GM04503 (cell line): ENCODE measurements at regions not wholly inside any gene's neighbourhood (a gene's known extent, or its start where the extent isn't known, plus 50 kb on each side); places are given as distances from the start of the nearest gene placed in this dataset.
"Not testable (repeated sequence)": the region's sequence is repeated elsewhere in the genome, so short reads cannot be mapped to it uniquely, and the experiment has no call there.

Experiments used
- DNase-seq: peaks from one replicate; pipeline ENCODE4 v3.0.0-alpha.2; 2012; ENCODE audit warnings: low read depth

DNA sequence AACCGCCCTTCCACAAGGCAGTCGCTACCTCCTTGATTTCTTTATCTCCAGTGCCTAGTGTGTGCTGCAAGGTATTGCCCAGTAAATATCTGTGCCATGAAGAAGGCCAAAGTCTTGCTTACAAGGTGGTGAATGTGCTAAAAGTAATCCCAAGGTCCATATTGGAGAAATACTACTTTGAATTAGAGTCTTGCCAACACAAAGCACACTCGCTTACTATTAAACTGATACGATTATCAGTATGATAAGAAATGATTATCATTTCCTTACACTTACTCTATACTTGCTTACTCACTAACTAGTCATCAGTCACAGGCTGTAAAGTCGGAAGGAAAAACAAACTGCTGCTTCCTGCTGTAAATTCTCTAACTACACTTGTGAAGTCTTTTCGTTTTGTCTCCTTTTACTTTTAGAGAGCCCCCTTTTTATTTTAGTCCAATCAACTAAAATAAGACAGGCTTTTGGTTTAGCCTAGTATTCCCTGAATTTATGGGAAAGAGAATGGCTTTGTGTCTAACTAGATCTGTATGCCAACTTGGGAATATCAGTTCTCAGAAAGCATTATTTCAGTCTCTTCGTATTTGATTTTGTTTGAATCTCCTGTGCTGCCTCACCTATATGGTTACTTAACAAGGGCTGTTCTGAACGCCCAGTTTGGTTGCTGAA, 107.1 kb upstream of the TSC22D2 start:
- no peak for DNase-seq

DNA sequence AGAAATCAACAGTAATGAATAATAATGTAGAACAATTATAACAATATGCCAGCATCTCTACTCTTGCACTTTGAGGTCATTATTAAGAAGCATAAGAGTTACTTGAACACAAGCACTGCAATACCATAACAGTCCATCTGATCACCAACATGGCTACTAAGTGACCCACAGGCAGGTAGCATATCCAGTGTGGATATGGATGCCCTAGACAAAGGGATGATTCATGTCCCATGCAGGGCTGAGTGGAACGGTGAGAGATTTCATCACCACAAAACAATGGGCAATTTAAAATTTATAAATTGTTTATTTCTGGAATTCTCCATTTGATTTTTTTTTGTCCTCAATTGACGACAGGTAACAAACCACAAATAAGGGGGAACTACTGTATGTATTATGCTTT, 107.7 kb upstream of the TSC22D2 start:
- DNase-seq, result no peak

GRCh38 chr3:150299201-150299600, 108.9 kb upstream of the TSC22D2 start:
- DNase-seq, result no peak

DNA sequence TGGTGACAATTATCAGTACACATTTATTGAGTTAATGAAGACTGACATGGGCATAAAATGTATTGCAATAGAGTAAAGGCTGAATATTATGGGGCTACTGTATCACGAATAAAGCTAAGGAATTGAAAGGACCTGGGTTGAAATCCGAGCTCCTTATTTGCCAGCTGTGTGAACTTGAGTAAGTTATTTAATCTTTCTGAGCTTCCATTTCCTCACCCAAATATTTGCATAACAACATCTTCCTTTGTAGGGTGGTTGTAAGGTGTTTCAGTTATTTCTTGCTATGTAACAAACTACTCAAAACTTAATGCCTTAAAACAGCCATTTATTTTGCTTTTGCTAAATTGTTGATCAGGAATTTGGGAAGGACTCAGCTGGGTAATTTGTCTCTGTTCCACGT, 111.1 kb upstream of the TSC22D2 start:
- no peak for DNase-seq

DNA sequence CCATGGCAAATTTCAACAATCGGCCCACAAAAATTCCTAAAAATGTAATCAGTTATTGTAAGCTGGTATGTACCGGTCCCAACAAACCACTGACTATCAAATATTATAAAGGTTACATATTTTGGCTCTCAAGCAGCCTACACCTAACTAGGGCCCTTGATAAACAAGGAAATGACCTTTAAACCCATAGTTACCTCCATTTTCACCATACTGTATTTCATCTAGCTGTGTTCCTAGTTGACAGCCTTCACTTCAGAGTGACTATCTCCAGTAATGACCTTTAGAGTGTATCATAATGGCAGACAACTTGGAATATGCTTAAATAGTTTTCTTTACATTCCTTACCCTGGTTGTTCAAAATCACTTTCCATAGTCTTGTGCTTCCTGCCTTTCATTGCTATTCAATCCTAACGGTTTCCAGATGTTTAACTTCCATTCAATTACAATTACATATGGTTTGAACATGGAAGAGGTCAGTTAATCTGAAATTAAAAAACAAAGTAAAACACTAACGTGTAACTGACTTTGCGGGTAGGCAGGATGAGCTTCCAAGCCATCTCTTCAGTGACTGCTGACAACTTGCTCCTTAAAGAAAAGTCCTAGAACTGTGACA, 111.9 kb upstream of the TSC22D2 start:
- no peak for DNase-seq

- peak; percentile 90 for DNase-seq
These were observed 114.6 kb upstream of the TSC22D2 start for GRCh38 chr3:150293401-150294001.

DNA sequence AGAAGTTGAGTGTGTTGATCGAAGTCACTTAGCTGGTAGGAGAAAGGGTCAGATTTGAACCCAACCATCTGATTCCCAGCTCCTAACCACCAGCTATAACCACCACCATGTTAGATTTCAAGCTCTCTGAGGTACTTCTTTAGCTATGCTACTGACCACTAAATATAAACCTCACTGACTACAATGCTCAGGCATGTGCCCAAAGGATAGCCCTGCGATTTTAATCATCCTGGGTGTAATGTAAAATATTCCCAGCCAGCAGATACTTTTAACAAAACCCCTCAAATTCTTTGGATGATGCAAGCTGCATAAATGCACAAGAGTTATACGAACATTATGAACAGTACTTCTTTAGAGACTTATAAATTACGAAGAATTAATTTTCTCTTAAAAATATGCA, 115.2 kb upstream of the TSC22D2 start:
- DNase-seq, result peak; percentile 78

GRCh38 chr3:150291515-150291914, 116.6 kb upstream of the TSC22D2 start:
- DNase-seq, result no peak

- no peak for DNase-seq
These were observed 121.5 kb upstream of the TSC22D2 start for GRCh38 chr3:150286390-150287147.

GRCh38 chr3:150285601-150286000, 122.5 kb upstream of the TSC22D2 start:
- no peak for DNase-seq

DNA sequence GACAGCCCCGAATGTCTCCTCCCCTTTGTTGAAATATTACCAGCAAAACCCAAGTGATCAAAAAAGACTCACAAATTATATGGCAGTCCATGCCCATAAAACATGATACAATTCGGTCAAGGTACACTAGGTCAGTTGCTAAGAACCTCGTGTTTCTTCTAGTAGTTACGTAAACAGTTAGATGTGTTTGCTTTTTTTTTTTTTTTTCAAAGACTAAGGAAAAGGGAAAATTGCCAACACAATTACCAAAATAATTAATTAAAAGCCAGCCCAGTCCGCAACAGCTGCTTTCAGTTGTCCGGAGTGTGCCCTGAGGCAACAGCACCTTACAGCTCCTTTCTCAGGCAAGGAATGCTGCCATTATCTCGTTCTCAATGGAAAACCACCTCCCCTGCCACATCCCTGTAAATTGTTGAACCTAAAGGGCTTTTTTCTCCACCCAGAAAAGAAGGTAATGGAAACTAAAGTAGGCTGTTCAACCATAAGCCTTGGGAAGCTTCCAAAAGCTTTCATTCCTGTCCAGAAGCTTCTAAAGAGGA, 129.2 kb upstream of the TSC22D2 start:
- no peak for DNase-seq

DNA sequence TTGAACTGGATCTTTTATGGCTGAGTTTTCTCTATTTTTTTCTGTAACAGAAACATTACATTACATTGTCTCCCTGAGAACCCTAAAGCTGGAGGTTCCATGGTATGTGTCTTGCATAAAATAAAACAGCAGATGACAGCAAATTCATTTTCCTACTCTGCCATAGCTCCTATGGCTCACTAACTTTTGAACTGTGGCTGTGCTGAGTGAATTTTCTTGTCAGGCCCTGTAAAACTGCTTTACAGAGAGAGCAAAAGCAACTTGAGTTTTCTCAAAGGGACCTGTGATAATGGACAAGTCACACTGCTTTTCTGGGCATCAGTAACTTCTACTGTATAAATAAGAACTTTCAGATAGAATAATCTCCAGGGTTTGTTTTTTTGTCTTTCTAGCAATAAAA, 129.9 kb upstream of the TSC22D2 start:
- DNase-seq, result no peak

DNA sequence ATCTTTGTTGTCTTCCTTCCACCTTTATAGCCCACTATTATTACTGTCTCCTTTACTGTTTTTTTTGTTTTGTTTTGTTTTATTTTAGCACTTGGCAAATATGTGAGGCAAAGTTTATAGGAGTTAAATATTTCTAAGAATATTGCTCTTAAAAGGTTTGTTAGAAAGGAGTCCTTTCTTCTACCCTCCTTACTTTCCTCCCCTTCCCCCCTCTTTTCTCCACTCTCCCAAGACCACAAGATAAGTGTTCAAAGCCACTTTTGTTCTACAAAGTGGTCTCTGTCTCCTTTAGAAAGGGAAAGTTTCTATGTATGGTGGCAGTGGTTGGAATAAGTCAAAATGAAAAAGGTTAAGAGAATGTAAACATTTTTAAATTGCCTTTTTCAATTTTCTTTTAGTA, 130.7 kb upstream of the TSC22D2 start:
- no peak for DNase-seq

- no peak for DNase-seq
These were observed 132.2 kb upstream of the TSC22D2 start for GRCh38 chr3:150275941-150276340.

DNA sequence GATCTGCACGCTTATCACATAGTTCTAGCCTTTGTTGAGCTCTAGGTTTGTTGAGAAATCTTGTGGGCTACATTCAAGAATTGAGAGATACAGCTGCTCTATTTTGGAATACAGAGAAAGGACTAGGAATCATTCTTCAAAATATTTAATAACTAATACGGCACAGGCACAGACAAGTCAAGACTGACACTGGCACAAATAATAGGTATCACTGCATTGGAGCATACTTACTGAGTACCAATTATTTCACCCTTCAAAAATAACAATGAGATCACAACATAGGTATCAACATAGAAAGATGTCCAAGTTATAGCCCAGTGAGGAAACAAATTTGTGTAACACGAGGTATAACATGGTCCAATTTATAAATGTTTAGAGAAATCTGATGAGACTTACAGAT, 133.7 kb upstream of the TSC22D2 start:
- no peak for DNase-seq

DNA sequence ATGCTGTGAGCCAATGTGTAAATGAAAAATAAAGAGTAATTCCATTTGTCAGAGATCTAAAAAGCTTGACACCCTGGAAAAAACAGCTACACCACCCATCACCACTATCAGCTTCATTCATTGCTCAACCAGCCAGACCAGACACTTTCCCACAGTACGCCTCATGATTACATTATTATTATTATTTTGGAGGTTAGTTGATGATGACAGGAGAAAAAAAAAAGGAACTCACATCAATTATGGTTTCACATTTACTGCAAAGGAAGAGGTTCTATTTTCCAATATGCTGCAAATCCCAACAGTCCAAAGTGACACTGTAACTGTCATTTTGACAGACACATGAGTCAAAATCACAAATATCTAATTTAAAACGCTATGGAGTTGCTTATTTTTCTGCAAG, 134.7 kb upstream of the TSC22D2 start:
- no peak for DNase-seq

DNA sequence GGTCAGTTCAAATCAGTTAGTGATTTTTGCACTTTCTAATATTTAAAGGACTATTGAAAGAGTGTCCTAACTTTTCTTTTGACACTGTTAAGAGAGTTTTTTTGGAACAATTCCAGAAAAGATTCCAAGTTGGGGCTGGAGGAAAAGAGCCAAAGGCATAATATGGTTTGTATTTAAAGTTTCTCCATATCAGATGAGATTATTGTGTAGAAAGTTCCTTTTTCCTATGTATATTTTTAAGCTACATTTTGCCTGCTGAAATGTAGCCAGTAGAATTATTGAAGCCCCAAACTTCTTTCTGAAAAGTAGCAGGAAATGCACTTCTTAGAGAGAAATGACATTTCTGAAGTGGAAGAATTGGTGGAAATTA, 136.5 kb upstream of the TSC22D2 start:
- DNase-seq, result no peak

DNA sequence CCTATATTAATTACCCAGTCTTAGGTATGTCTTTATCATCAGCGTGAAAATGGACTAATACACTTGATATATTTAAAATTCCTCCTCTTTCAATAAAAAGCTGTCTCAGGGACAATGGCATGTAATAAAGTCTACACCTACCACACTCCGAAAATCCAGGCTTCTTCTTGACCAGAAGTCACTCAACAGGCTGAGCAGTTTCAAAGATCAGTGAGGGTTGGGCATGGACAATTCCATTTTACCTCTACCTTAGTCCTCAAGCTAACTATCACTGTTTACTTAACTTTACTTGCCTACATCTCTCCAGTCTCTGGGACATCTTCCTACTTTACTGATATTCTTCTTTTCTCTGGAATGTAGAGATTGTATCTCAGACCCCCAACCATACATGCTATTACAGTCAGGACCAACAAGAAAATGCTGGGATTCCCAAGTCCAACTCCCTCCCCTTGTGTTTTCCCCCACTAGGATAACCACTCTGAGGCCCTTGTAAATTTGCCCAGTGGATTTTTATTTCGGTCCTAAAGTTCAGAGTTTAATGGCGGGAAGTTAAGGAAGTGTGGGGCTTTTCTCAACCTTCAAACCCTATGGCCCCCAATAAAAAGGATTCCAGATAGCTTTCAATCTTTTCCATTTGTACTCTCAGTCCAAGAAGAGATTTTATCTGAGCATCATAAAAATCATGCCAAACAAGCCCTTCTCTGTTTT, 137.1 kb upstream of the TSC22D2 start:
- no peak for DNase-seq

- not testable (repeated sequence) for DNase-seq
These were observed 137.7 kb upstream of the TSC22D2 start for GRCh38 chr3:150270444-150270843.

- no peak for DNase-seq
These were observed 138.6 kb upstream of the TSC22D2 start for GRCh38 chr3:150269526-150269925.

GRCh38 chr3:150268426-150269391, 139.4 kb upstream of the TSC22D2 start:
- no peak for DNase-seq
